Ishikawa (cell line): ENCODE measurements at regions not wholly inside any gene's neighbourhood (a gene's known extent, or its start where the extent isn't known, plus 50 kb on each side); places are given as distances from the start of the nearest gene placed in this dataset.

Experiments
- CREB1 ChIP-seq: IDR thresholded peaks from 2 replicates; pipeline ENCODE4 v1.6.1; 2012; ENCODE audit warnings: low read depth
- EGR1 ChIP-seq: IDR thresholded peaks from 2 replicates; pipeline ENCODE4 v1.6.1; 2012
- EP300 ChIP-seq: IDR thresholded peaks from 2 replicates; pipeline ENCODE4 v1.6.1; 2012; ENCODE audit warnings: borderline replicate concordance
- RAD21 ChIP-seq: IDR thresholded peaks from 2 replicates; pipeline ENCODE4 v1.6.1; 2012; ENCODE audit warnings: low read depth
- ZBTB7A ChIP-seq: IDR thresholded peaks from 2 replicates; pipeline ENCODE4 v1.6.1; 2012; ENCODE audit warnings: low read depth
- TF ChIP-seq, protein P1 (sequence below): IDR thresholded peaks from 2 replicates; pipeline ENCODE4 v1.6.1; 2012

DNA sequence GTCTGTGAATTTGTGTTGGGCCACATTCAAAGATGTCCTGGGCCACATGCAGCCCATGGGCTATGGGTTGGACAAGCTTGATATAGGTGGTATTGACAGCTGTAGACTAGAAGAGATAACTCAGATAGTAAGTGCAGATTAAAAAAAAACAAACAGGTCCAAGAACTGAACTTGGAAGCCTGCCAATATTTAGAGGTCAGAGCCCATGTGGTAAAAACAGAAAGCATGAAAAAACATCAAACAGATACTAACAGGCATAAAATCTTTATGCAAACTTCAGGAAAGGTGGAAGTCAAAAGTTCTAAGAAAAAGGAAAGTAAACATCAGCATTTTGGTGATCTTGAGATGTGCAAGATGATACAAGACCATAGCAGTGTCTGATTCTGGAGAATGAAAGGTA, 155.1 kb upstream of the NR4A3 start:
- TF ChIP-seq CREB1 (no peak), EGR1 (no peak), EP300 (no peak), RAD21 (no peak), ZBTB7A (no peak)
- TF ChIP-seq, protein P1, sequence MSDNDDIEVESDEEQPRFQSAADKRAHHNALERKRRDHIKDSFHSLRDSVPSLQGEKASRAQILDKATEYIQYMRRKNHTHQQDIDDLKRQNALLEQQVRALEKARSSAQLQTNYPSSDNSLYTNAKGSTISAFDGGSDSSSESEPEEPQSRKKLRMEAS, result no peak
